Keratinocyte (primary cell): ENCODE measurements at regions not wholly inside any gene's neighbourhood (a gene's known extent, or its start where the extent isn't known, plus 50 kb on each side); places are given as distances from the start of the nearest gene placed in this dataset.

Source experiments
- DNase-seq: peaks from one replicate; pipeline ENCODE4 v3.0.0-alpha.2; 2011; ENCODE audit warnings: low read depth, missing footprints, low spot score
- FAIRE-seq: peaks from 2 replicates; lab custom pipeline; 2011; peaks lifted over from hg19 to GRCh38; lab: Jason Lieb, UNC
- H2AFZ ChIP-seq: 2 replicates; pipeline ENCODE4 v1.6.0; 2012; ENCODE audit warnings: low read length, control low read depth, inconsistent platforms; ENCODE audit not compliant: control insufficient read depth
- H3K27ac ChIP-seq: 2 replicates; pipeline ENCODE4 v1.5.1; 2011; ENCODE audit warnings: low read length; ENCODE audit not compliant: control insufficient read depth, insufficient read depth
- H3K27me3 ChIP-seq: 3 replicates; pipeline ENCODE4 v1.6.0; 2011; ENCODE audit warnings: low read length; ENCODE audit not compliant: control insufficient read depth, insufficient read depth; ENCODE audit errors: extremely low read depth
- H3K36me3 ChIP-seq, 2 experiments: 2 replicates in 1 of 2; 3 replicates in 1 of 2; pipeline ENCODE4 v1.5.1; 2011; ENCODE audit warnings: low read length in 2 of 2, mild to moderate bottlenecking in 1 of 2; ENCODE audit not compliant: control insufficient read depth in 2 of 2, insufficient read depth in 2 of 2; ENCODE audit errors: extremely low read depth in 1 of 2
- H3K4me1 ChIP-seq: 3 replicates; pipeline ENCODE4 v1.5.1; 2011; ENCODE audit warnings: low read length; ENCODE audit not compliant: control insufficient read depth, insufficient read depth; ENCODE audit errors: extremely low read depth
- H3K4me2 ChIP-seq: 3 replicates; pipeline ENCODE4 v1.6.0; 2011; ENCODE audit warnings: low read depth, low read length; ENCODE audit not compliant: control insufficient read depth, insufficient read depth; ENCODE audit errors: extremely low read depth
- H3K4me3 ChIP-seq, 3 experiments: fragments of 200-600 bp in 1 of 3; sonication (generic) in 1 of 3; 2 replicates in 2 of 3; 3 replicates in 1 of 3; pipeline ENCODE4 v1.5.1; 2011 to 2016; ENCODE audit warnings: low read length in 3 of 3, mild to moderate bottlenecking in 3 of 3, control low read depth in 2 of 3, inconsistent platforms in 1 of 3, low read depth in 1 of 3, mixed read lengths in 1 of 3, mixed run types in 1 of 3, moderate library complexity in 1 of 3; ENCODE audit not compliant: control insufficient read depth in 2 of 3, insufficient read depth in 2 of 3; ENCODE audit errors: extremely low read depth in 1 of 3
- H3K79me2 ChIP-seq: 2 replicates; pipeline ENCODE4 v1.6.0; 2012; ENCODE audit warnings: low read length; ENCODE audit not compliant: control insufficient read depth, insufficient read depth
- H3K9ac ChIP-seq: 3 replicates; pipeline ENCODE4 v1.6.0; 2011; ENCODE audit warnings: low read length; ENCODE audit not compliant: control insufficient read depth, insufficient read depth; ENCODE audit errors: extremely low read depth
- H3K9me1 ChIP-seq: 3 replicates; pipeline ENCODE4 v1.6.0; 2011; ENCODE audit warnings: low read length; ENCODE audit not compliant: control insufficient read depth, insufficient read depth; ENCODE audit errors: extremely low read depth
- H3K9me3 ChIP-seq: 2 replicates; pipeline ENCODE4 v1.5.1; 2012; ENCODE audit warnings: low read depth, low read length; ENCODE audit not compliant: control insufficient read depth
- H4K20me1 ChIP-seq: 3 replicates; pipeline ENCODE4 v1.6.0; 2011; ENCODE audit warnings: low read length; ENCODE audit not compliant: control insufficient read depth, insufficient read depth; ENCODE audit errors: extremely low read depth
- EZH2 ChIP-seq: IDR thresholded peaks from one replicate; pipeline ENCODE4 v1.6.1; 2012; ENCODE audit warnings: inconsistent platforms, mild to moderate bottlenecking, low read length, moderate library complexity
- dilution Hi-C: fragments of 300-500 bp; cut with MboI; formaldehyde crosslinking; loops from one replicate; pipeline ENCODE4 v1.7.0; 2020; ENCODE audit warnings: low sequenced_read_pairs; ENCODE audit not compliant: extremely low pct_ligation_motif_present
- TF ChIP-seq, protein P1 (sequence below), 3 experiments: IDR thresholded peaks in 1 of 3; conservative IDR thresholded peaks in 1 of 3; optimal IDR thresholded peaks in 1 of 3; 2 replicates in 2 of 3; 3 replicates in 1 of 3; pipeline versions ENCODE3 to v1.5.1; 2011; ENCODE audit warnings: low read length in 3 of 3, mild to moderate bottlenecking in 3 of 3, moderate library complexity in 2 of 3, control low read depth in 1 of 3, inconsistent platforms in 1 of 3; ENCODE audit not compliant: insufficient read depth in 2 of 3; ENCODE audit errors: extremely low read depth in 1 of 3

DNA sequence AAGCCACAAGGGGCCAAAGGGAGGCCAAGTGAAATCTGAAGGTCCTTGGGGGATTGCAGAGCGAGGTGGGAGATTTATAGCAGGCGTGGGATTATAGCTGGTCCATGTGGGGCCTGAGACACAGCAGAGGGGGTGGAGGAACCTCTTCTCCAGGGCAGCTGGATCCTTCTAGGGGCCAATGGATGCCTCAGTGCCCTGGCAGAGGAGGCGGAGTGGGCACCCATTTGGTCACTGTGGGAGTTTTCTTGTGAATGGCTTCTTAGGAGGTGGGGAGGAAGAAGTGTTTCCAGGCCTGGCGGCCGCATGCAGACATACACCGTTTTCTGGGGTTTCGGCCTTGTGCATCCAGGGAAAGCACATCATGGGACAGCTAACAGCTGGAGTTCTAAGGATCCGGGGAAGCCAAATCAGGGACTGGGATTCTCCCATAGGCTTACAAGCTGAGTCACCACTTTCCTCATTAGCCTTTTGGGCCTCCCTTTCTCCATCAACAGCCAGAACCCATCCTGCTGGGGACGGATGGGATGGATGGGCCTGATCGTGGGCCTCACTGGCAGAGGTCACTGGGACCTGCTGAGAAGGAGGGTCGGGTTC lies 76.5 kb downstream of the RHOU start:
- Histone ChIP-seq H4K20me1 (no peaks in the 10 kb centered on the region), H3K36me3 (no peaks in the 10 kb centered on the region), H3K9me1 (no peaks in the 10 kb centered on the region), H3K4me1 (no peaks in the 10 kb centered on the region), H3K9ac (no peak overlapping the region), H3K9me3 (no peaks in the 10 kb centered on the region), H3K27me3 (no peaks in the 10 kb centered on the region), H3K79me2 (no peaks in the 10 kb centered on the region), H3K4me3 (no peak overlapping the region), H2AFZ (no peak overlapping the region), H3K4me2 (no peak overlapping the region), H3K27ac (no peak overlapping the region)
- dilution Hi-C loops = no loop called here
- TF ChIP-seq EZH2 = no peak
- TF ChIP-seq, protein P1, sequence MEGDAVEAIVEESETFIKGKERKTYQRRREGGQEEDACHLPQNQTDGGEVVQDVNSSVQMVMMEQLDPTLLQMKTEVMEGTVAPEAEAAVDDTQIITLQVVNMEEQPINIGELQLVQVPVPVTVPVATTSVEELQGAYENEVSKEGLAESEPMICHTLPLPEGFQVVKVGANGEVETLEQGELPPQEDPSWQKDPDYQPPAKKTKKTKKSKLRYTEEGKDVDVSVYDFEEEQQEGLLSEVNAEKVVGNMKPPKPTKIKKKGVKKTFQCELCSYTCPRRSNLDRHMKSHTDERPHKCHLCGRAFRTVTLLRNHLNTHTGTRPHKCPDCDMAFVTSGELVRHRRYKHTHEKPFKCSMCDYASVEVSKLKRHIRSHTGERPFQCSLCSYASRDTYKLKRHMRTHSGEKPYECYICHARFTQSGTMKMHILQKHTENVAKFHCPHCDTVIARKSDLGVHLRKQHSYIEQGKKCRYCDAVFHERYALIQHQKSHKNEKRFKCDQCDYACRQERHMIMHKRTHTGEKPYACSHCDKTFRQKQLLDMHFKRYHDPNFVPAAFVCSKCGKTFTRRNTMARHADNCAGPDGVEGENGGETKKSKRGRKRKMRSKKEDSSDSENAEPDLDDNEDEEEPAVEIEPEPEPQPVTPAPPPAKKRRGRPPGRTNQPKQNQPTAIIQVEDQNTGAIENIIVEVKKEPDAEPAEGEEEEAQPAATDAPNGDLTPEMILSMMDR (optimal IDR thresholded peaks at IDR 0.05 in 1 of 3, IDR thresholded peaks at IDR 0.05 in 1 of 3, conservative IDR thresholded peaks at IDR 0.05 in 1 of 3; ENCODE audit: extremely low read depth in 1 of 3, insufficient read depth in 2 of 3, low read length in 3 of 3) = no peak
- DNase-seq (no peak), FAIRE-seq (no peak)

DNA sequence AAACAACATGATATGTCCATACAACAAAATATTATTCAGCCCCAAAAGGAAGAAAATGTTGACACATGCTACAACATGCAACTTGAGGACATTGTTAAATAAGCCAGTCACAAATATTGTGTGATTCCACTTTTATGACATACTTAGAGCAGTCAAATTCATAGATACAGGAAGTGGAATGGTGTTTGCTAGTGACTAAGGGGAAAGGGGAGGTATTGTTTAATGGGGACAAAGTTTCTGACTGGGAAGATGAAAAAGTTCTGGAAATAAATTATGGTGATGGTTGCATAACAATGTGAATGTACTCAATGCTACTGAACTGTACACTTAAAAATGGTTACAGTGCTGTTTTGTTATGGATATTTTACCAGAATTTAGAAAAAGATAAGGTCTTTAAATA lies 77.7 kb downstream of the RHOU start:
- dilution Hi-C loops = no loop called here
- Histone ChIP-seq H2AFZ (no peak overlapping the region), H3K4me3 (no peak overlapping the region), H3K4me2 (no peak overlapping the region), H3K9ac (no peak overlapping the region), H3K9me3 (no peaks in the 10 kb centered on the region), H3K36me3 (no peaks in the 10 kb centered on the region), H3K4me1 (no peaks in the 10 kb centered on the region), H3K27ac (no peak overlapping the region), H3K79me2 (no peaks in the 10 kb centered on the region), H3K27me3 (no peaks in the 10 kb centered on the region), H3K9me1 (no peaks in the 10 kb centered on the region), H4K20me1 (no peaks in the 10 kb centered on the region)
- no peak for TF ChIP-seq EZH2
- TF ChIP-seq, protein P1 (optimal IDR thresholded peaks at IDR 0.05 in 1 of 3, IDR thresholded peaks at IDR 0.05 in 1 of 3, conservative IDR thresholded peaks at IDR 0.05 in 1 of 3; ENCODE audit: extremely low read depth in 1 of 3, insufficient read depth in 2 of 3, low read length in 3 of 3) = no peak
- FAIRE-seq = no peak
- no peak for DNase-seq
